Epithelial cell of proximal tubule (primary cell): ENCODE measurements at regions not wholly inside any gene's neighbourhood (a gene's known extent, or its start where the extent isn't known, plus 50 kb on each side); places are given as distances from the start of the nearest gene placed in this dataset.

Experiments
- DNase-seq: peaks from one replicate; pipeline ENCODE4 v3.0.0-alpha.2; 2011; ENCODE audit warnings: low read depth
- H3K4me3 ChIP-seq: 2 replicates; pipeline ENCODE4 v1.5.1; 2011; ENCODE audit warnings: low read depth, mild to moderate bottlenecking, low read length
- CTCF ChIP-seq: conservative IDR thresholded peaks from 2 replicates; pipeline ENCODE4 v1.5.1; 2012; ENCODE audit warnings: low read depth, mild to moderate bottlenecking, low read length

- no peak for DNase-seq
- H3K4me3 ChIP-seq, result no peak overlapping the region
- TF ChIP-seq CTCF, result no peak
These were observed 65.6 kb downstream of the IFI44 start for GRCh38 chr1:78715181-78715661.

- no peak for DNase-seq
- no peak overlapping the region for H3K4me3 ChIP-seq
- TF ChIP-seq CTCF, result no peak
These were observed 66.6 kb downstream of the IFI44 start for GRCh38 chr1:78716186-78716585.

- DNase-seq, result no peak
- H3K4me3 ChIP-seq, result no peak overlapping the region
- no peak for TF ChIP-seq CTCF
These were observed 68.9 kb downstream of the IFI44 start for GRCh38 chr1:78718566-78718965.

GRCh38 chr1:78721136-78721535 is 71.5 kb downstream of the IFI44 start:
- no peak for DNase-seq
- no peak overlapping the region for H3K4me3 ChIP-seq
- no peak for TF ChIP-seq CTCF

GRCh38 chr1:78722105-78722504 is 72.5 kb downstream of the IFI44 start:
- no peak for DNase-seq
- TF ChIP-seq CTCF, result no peak
- no peak overlapping the region for H3K4me3 ChIP-seq

- DNase-seq, result no peak
- no peak for TF ChIP-seq CTCF
- H3K4me3 ChIP-seq, result no peak overlapping the region
These were observed 72.9 kb downstream of the IFI44 start for GRCh38 chr1:78722521-78722920.

GRCh38 chr1:78722947-78723346 is 73.3 kb downstream of the IFI44 start:
- no peak overlapping the region for H3K4me3 ChIP-seq
- DNase-seq, result no peak
- no peak for TF ChIP-seq CTCF
